ENCODE measurements at regions not wholly inside any gene's neighbourhood (a gene's known extent, or its start where the extent isn't known, plus 50 kb on each side); places are given as distances from the start of the nearest gene placed in this dataset.

DNA sequence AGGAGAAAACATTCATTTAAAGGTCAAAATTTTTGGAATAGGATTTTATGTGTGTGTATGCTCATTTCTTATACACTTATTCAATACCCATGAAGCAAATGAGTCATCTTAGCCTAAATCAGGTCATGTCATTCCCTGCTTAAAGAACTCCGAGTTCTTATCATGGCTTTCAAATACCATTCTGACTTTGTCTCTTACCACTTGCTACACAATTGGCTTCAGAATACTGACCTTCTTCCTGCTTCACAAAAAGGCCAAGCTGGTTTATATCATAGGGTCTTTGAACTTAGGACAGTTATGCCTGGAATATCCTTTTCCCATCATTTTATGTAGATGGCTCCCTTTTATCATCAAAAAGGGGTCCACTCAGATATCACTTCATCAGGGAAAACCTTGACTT, 652.2 kb upstream of the WWC1 start (continued):
- TF ChIP-seq, protein P1, sequence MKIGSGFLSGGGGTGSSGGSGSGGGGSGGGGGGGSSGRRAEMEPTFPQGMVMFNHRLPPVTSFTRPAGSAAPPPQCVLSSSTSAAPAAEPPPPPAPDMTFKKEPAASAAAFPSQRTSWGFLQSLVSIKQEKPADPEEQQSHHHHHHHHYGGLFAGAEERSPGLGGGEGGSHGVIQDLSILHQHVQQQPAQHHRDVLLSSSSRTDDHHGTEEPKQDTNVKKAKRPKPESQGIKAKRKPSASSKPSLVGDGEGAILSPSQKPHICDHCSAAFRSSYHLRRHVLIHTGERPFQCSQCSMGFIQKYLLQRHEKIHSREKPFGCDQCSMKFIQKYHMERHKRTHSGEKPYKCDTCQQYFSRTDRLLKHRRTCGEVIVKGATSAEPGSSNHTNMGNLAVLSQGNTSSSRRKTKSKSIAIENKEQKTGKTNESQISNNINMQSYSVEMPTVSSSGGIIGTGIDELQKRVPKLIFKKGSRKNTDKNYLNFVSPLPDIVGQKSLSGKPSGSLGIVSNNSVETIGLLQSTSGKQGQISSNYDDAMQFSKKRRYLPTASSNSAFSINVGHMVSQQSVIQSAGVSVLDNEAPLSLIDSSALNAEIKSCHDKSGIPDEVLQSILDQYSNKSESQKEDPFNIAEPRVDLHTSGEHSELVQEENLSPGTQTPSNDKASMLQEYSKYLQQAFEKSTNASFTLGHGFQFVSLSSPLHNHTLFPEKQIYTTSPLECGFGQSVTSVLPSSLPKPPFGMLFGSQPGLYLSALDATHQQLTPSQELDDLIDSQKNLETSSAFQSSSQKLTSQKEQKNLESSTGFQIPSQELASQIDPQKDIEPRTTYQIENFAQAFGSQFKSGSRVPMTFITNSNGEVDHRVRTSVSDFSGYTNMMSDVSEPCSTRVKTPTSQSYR (CRISPR knock-in tag; IDR thresholded peaks at IDR 0.05) = no peak
- no peak for TF ChIP-seq ZNF232 (CRISPR knock-in tag; IDR thresholded peaks at IDR 0.05)
- no peak for TF ChIP-seq GTF2I (CRISPR knock-in tag; conservative IDR thresholded peaks at IDR 0.05)
- no peak for TF ChIP-seq EMX1 (CRISPR knock-in tag; IDR thresholded peaks at IDR 0.05)
- TF ChIP-seq, protein P2, sequence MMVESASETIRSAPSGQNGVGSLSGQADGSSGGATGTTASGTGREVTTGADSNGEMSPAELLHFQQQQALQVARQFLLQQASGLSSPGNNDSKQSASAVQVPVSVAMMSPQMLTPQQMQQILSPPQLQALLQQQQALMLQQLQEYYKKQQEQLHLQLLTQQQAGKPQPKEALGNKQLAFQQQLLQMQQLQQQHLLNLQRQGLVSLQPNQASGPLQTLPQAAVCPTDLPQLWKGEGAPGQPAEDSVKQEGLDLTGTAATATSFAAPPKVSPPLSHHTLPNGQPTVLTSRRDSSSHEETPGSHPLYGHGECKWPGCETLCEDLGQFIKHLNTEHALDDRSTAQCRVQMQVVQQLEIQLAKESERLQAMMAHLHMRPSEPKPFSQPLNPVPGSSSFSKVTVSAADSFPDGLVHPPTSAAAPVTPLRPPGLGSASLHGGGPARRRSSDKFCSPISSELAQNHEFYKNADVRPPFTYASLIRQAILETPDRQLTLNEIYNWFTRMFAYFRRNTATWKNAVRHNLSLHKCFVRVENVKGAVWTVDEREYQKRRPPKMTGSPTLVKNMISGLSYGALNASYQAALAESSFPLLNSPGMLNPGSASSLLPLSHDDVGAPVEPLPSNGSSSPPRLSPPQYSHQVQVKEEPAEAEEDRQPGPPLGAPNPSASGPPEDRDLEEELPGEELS (CRISPR knock-in tag; IDR thresholded peaks at IDR 0.05) = no peak

DNA sequence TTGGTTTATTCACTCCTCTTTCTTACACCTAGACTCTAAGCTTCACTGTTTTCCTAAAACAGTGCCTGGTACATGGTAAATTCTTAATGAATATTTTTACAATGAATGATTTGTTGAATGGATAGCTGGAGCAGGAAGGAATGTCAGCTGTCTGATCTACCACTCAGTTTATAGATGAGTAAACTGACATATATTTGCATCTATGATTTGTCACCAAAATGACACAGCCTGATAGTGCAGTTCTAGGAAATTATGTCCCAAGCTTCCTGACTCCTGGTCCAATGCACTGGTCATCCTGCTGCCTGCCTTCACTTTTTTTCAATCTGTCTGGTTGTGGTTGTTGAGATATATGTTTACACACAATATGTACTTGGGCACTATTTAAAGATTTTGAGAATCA, 651.7 kb upstream of the WWC1 start:
- H3K27ac Mint-ChIP-seq = no peak overlapping the region
- H3K9me3 Mint-ChIP-seq = no peaks in the 10 kb centered on the region
- H3K36me3 Mint-ChIP-seq = no peaks in the 10 kb centered on the region
- ChIA-PET POLR2A (no interaction called here), CTCF (no interaction called here)
- H3K27me3 Mint-ChIP-seq (ENCODE audit: low read depth) = no peaks in the 10 kb centered on the region
- ATAC-seq = no peak
- H3K4me3 Mint-ChIP-seq = no peak overlapping the region
- no peak for DNase-seq (ENCODE audit: low spot score)
- TF ChIP-seq, protein P3, sequence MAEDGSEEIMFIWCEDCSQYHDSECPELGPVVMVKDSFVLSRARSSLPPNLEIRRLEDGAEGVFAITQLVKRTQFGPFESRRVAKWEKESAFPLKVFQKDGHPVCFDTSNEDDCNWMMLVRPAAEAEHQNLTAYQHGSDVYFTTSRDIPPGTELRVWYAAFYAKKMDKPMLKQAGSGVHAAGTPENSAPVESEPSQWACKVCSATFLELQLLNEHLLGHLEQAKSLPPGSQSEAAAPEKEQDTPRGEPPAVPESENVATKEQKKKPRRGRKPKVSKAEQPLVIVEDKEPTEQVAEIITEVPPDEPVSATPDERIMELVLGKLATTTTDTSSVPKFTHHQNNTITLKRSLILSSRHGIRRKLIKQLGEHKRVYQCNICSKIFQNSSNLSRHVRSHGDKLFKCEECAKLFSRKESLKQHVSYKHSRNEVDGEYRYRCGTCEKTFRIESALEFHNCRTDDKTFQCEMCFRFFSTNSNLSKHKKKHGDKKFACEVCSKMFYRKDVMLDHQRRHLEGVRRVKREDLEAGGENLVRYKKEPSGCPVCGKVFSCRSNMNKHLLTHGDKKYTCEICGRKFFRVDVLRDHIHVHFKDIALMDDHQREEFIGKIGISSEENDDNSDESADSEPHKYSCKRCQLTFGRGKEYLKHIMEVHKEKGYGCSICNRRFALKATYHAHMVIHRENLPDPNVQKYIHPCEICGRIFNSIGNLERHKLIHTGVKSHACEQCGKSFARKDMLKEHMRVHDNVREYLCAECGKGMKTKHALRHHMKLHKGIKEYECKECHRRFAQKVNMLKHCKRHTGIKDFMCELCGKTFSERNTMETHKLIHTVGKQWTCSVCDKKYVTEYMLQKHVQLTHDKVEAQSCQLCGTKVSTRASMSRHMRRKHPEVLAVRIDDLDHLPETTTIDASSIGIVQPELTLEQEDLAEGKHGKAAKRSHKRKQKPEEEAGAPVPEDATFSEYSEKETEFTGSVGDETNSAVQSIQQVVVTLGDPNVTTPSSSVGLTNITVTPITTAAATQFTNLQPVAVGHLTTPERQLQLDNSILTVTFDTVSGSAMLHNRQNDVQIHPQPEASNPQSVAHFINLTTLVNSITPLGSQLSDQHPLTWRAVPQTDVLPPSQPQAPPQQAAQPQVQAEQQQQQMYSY (CRISPR knock-in tag; IDR thresholded peaks at IDR 0.05) = no peak
- no peak for TF ChIP-seq TEAD4 (CRISPR knock-in tag; IDR thresholded peaks at IDR 0.05)
- TF ChIP-seq ZNF121 (CRISPR knock-in tag; IDR thresholded peaks at IDR 0.05) = no peak
- TF ChIP-seq ZBTB21 (CRISPR knock-in tag; IDR thresholded peaks at IDR 0.05; ENCODE audit: borderline replicate concordance) = no peak
- no peak for TF ChIP-seq PRRX2 (CRISPR knock-in tag; IDR thresholded peaks at IDR 0.05)
- TF ChIP-seq IRF2 (CRISPR knock-in tag; IDR thresholded peaks at IDR 0.05; ENCODE audit: borderline replicate concordance, low read depth) = no peak
- TF ChIP-seq, protein P4, sequence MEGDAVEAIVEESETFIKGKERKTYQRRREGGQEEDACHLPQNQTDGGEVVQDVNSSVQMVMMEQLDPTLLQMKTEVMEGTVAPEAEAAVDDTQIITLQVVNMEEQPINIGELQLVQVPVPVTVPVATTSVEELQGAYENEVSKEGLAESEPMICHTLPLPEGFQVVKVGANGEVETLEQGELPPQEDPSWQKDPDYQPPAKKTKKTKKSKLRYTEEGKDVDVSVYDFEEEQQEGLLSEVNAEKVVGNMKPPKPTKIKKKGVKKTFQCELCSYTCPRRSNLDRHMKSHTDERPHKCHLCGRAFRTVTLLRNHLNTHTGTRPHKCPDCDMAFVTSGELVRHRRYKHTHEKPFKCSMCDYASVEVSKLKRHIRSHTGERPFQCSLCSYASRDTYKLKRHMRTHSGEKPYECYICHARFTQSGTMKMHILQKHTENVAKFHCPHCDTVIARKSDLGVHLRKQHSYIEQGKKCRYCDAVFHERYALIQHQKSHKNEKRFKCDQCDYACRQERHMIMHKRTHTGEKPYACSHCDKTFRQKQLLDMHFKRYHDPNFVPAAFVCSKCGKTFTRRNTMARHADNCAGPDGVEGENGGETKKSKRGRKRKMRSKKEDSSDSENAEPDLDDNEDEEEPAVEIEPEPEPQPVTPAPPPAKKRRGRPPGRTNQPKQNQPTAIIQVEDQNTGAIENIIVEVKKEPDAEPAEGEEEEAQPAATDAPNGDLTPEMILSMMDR (IDR thresholded peaks at IDR 0.05) = no peak
- no peak for TF ChIP-seq ZNF232 (CRISPR knock-in tag; IDR thresholded peaks at IDR 0.05)
- no peak for TF ChIP-seq RELA (CRISPR knock-in tag; IDR thresholded peaks at IDR 0.05; ENCODE audit: borderline replicate concordance)
- TF ChIP-seq, protein P5, sequence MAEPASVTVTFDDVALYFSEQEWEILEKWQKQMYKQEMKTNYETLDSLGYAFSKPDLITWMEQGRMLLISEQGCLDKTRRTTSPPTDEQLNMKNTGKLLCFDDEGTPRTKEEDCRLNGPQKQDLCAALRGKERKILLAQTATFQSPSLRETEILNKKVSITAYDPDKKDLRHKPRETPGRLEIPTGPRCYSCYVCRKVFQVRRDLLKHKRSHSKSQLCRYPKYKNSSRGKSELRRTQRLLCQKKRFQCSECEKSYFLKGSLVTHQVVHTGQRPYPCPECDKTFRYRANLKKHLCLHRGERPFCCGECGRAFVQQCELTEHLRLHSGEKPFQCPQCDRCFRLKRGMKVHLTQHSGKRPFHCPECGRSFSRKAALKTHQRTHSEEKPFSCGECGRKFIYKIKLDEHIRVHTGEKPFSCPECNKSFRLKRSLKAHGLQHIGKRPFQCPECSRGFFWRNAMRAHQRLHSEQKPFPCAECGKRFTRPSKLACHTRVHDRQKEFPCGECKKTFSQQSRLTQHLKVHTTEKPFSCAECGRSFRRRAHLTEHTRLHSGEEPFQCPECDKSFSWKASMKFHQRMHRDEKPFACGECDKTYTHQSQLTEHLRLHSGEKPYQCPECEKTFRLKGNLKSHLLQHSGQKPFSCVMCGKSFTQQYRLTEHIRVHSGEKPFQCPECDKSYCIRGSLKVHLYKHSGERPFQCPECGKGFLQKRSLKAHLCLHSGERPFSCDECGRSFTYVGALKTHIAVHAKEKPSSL (CRISPR knock-in tag; conservative IDR thresholded peaks at IDR 0.05) = no peak
- TF ChIP-seq GRHL2 (CRISPR knock-in tag; IDR thresholded peaks at IDR 0.05; ENCODE audit: insufficient replicate concordance, severe bottlenecking) = no peak
- no peak for TF ChIP-seq ZNF317 (CRISPR knock-in tag; IDR thresholded peaks at IDR 0.05; ENCODE audit: borderline replicate concordance, low read depth)
- TF ChIP-seq ESRRA (CRISPR knock-in tag; IDR thresholded peaks at IDR 0.05; ENCODE audit: borderline replicate concordance) = no peak
- TF ChIP-seq ETV6 (CRISPR knock-in tag; IDR thresholded peaks at IDR 0.05) = no peak
- TF ChIP-seq, protein P6, sequence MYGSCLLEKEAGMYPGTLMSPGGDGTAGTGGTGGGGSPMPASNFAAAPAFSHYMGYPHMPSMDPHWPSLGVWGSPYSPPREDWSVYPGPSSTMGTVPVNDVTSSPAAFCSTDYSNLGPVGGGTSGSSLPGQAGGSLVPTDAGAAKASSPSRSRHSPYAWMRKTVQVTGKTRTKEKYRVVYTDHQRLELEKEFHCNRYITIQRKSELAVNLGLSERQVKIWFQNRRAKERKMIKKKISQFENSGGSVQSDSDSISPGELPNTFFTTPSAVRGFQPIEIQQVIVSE (CRISPR knock-in tag; IDR thresholded peaks at IDR 0.05; ENCODE audit: borderline replicate concordance) = no peak
- TF ChIP-seq ZNF416 (CRISPR knock-in tag; IDR thresholded peaks at IDR 0.05) = no peak
- no peak for TF ChIP-seq FOXP1 (CRISPR knock-in tag; IDR thresholded peaks at IDR 0.05; ENCODE audit: borderline replicate concordance)
- TF ChIP-seq SP1 (CRISPR knock-in tag; conservative IDR thresholded peaks at IDR 0.05) = no peak
- no peaks in the 10 kb centered on the region for H3K4me1 Mint-ChIP-seq
